ENCODE measurements at regions not wholly inside any gene's neighbourhood (a gene's known extent, or its start where the extent isn't known, plus 50 kb on each side); places are given as distances from the start of the nearest gene placed in this dataset.

DNA sequence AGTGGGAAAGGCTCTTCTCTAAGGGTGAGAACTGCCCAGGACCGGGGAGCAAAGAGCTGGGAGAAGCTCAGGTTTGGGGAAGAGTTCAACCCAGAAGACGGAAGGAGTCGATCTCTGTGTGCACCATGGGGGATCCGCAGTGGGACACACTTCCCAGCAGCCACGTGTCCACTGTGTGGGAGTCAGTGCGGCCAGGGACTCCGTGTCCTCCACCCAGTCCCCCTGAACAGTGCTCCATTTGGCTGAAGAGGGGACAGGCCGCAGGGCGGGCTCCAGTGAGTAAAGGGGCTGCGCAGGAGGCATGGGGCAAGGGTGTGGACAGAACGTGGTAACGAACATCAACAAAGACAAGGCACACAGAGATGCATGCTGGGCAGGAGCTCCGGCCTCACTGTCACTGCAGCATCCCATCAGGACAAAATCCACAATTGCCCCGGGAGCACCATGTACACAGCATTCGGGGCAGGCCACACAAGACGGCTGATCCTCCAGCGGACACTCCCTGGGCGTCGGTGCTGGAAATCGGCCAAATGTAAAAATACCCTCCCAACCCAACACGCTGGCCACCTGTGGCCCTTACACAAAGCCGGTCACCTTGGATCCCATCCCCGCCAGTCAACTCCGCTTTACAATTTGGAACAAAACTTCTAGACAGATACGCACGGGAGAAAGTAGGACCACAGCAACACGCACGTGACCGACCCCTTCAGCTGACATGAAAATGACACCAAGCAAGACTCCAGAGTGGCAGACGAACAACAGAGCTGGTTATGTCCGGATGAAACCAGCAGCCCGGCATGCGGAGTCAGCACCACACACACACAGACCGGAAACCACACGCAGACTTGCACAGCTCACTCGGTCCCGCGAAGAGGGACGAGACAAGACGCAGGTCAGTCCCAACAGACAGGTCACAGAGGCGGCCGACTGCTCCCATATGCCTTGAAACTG is 366.8 kb downstream of the SHANK2 start:
- TF ChIP-seq, protein P1, sequence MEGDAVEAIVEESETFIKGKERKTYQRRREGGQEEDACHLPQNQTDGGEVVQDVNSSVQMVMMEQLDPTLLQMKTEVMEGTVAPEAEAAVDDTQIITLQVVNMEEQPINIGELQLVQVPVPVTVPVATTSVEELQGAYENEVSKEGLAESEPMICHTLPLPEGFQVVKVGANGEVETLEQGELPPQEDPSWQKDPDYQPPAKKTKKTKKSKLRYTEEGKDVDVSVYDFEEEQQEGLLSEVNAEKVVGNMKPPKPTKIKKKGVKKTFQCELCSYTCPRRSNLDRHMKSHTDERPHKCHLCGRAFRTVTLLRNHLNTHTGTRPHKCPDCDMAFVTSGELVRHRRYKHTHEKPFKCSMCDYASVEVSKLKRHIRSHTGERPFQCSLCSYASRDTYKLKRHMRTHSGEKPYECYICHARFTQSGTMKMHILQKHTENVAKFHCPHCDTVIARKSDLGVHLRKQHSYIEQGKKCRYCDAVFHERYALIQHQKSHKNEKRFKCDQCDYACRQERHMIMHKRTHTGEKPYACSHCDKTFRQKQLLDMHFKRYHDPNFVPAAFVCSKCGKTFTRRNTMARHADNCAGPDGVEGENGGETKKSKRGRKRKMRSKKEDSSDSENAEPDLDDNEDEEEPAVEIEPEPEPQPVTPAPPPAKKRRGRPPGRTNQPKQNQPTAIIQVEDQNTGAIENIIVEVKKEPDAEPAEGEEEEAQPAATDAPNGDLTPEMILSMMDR (IDR thresholded peaks at IDR 0.05), result no peak
- TF ChIP-seq POLR2A (IDR thresholded peaks at IDR 0.05), result no peak
